ENCODE measurements at regions not wholly inside any gene's neighbourhood (a gene's known extent, or its start where the extent isn't known, plus 50 kb on each side); places are given as distances from the start of the nearest gene placed in this dataset.
"Not testable (repeated sequence)": the region's sequence is repeated elsewhere in the genome, so short reads cannot be mapped to it uniquely, and the experiment has no call there.

- not testable (repeated sequence) for TF ChIP-seq EZH2 (IDR thresholded peaks at IDR 0.05; ENCODE audit: insufficient read depth, poor library complexity, severe bottlenecking); EZH2phosphoT487 (IDR thresholded peaks at IDR 0.05; ENCODE audit: insufficient read depth, low read depth)
Observed at GRCh38 chr2:111432423-111432822, 311.7 kb downstream of the BCL2L11 start.

Measured in GM23248 (cell line).